AG04449 (cell line): ENCODE measurements at regions not wholly inside any gene's neighbourhood (a gene's known extent, or its start where the extent isn't known, plus 50 kb on each side); places are given as distances from the start of the nearest gene placed in this dataset.
"Not testable (repeated sequence)": the region's sequence is repeated elsewhere in the genome, so short reads cannot be mapped to it uniquely, and the experiment has no call there.

Experiments
- CTCF ChIA-PET: fragments of 350-600 bp; formaldehyde crosslinking; extraction: SDS; loops from one replicate; lab custom pipeline; 2021; ENCODE audit warnings: antibody characterized with exemption; lab: Yijun Ruan, JAX
- POLR2A ChIA-PET: fragments of 400-600, 350-600 bp; formaldehyde crosslinking; extraction: SDS; loops from one replicate; lab custom pipeline; 2020; ENCODE audit warnings: antibody characterized with exemption, inconsistent platforms; lab: Yijun Ruan, JAX
- DNase-seq: peaks from one replicate; pipeline ENCODE4 v3.0.0-alpha.2; 2010; ENCODE audit warnings: low read depth, low spot score
- H3K4me3 ChIP-seq: 2 replicates; pipeline ENCODE4 v1.5.1; 2011; ENCODE audit warnings: low read depth, mild to moderate bottlenecking, control low read depth, low read length
- TF ChIP-seq, protein P1 (sequence below): IDR thresholded peaks from one replicate; pipeline ENCODE4 v1.5.1; 2011; ENCODE audit warnings: mild to moderate bottlenecking, moderate library complexity, low read length, control low read depth, inconsistent platforms; ENCODE audit not compliant: insufficient read depth; ENCODE audit errors: missing control alignments

DNA sequence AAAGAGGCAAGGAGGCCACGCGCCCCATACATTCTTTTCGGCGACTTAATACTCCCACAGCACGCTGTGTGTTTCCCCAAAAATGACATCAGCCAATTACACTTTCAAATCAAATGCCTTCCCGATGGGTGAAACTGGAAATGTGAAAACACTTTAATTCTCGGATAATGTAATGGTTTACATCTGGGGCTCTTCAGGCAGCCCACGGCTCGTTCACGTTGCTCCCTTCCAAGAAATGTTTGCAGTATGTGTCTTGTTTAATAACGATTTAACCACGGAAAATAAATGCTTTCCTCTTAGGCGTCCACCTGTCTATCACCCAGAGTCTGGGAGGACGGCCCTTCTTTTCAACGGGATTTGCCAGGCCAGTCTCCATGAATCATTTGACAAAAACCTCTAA, 272.5 kb downstream of the SHOX start:
- TF ChIP-seq, protein P1, sequence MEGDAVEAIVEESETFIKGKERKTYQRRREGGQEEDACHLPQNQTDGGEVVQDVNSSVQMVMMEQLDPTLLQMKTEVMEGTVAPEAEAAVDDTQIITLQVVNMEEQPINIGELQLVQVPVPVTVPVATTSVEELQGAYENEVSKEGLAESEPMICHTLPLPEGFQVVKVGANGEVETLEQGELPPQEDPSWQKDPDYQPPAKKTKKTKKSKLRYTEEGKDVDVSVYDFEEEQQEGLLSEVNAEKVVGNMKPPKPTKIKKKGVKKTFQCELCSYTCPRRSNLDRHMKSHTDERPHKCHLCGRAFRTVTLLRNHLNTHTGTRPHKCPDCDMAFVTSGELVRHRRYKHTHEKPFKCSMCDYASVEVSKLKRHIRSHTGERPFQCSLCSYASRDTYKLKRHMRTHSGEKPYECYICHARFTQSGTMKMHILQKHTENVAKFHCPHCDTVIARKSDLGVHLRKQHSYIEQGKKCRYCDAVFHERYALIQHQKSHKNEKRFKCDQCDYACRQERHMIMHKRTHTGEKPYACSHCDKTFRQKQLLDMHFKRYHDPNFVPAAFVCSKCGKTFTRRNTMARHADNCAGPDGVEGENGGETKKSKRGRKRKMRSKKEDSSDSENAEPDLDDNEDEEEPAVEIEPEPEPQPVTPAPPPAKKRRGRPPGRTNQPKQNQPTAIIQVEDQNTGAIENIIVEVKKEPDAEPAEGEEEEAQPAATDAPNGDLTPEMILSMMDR: no peak
- ChIA-PET CTCF (no interaction called here), POLR2A (no interaction called here)
- H3K4me3 ChIP-seq: no peak overlapping the region
- DNase-seq: no peak

DNA sequence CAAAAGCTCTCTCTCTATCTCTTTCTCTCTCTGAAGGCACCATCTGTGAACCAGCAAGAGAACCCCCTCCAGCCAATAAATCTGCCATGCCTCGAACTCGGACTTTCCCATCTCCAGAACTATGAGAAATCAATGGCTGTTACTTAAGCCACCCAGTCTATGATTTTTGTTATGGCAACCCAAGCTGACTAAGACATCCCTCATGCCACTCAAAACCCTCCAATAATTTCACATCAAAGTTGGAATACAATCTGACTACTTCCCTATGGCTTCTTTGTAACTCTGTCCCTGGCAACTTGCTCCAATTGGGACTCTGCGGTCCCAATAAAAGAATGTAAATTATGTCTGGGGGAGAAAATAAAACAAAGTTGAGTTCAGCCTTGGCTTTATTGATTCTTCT, 265.7 kb downstream of the SHOX start:
- H3K4me3 ChIP-seq: no peak overlapping the region
- DNase-seq: no peak
- POLR2A ChIA-PET: no interaction called here
- TF ChIP-seq, protein P1: no peak
- CTCF ChIA-PET: no interaction called here

DNA sequence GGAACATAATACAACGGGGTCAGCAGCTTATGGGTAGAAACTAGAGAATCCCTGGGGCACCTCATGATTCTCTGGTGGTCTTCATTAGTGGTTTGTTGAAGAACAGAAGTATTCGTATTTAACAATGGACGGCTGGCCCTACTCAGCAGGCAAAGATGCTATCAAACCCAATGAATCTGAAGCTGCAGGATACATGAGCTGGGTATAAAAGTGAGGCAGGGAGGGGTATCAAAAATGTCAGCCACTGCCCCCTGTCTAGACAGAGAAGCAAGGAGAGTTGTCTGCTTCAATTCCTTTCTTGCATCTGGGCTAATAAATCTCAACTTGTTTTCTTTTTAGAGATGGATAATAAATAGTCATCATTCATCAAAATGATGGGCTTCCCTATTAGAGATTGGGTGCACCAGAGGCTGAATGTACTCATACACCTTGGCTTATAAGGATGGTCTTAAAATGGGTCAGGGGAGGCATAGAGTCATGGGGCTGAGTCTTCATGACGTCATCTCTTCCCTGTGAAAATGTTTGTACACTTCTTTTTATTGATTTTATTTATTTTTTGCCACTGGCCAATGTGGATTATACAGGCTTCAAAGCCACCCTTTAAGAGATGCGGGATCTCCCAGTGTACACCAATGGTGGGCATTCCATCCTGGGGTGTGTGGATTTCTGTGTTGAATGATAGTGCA, 259.5 kb downstream of the SHOX start:
- TF ChIP-seq, protein P1: no peak
- ChIA-PET POLR2A (no interaction called here), CTCF (no interaction called here)
- no peak overlapping the region for H3K4me3 ChIP-seq
- DNase-seq: no peak

DNA sequence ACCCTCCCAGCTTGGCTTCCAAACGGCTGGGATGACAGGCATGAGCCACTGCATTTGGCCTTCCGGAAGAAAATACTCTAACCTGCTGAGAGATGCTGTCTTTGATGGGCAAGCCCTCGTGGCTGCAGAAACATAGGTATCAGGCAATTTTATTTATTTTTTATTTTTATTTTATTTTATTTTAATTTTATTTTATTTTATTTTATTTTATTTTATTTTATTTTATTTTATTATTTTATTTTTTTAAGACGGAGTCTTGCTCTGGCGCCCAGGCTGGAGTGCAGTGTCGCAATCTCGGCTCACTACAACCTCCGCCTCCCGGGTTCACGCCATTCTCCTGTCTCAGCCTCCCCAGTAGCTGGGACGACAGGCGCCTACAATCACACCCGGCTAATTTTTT, 257.1 kb downstream of the SHOX start:
- DNase-seq, H3K4me3 ChIP-seq, CTCF ChIA-PET, POLR2A ChIA-PET: not testable (repeated sequence)

DNA sequence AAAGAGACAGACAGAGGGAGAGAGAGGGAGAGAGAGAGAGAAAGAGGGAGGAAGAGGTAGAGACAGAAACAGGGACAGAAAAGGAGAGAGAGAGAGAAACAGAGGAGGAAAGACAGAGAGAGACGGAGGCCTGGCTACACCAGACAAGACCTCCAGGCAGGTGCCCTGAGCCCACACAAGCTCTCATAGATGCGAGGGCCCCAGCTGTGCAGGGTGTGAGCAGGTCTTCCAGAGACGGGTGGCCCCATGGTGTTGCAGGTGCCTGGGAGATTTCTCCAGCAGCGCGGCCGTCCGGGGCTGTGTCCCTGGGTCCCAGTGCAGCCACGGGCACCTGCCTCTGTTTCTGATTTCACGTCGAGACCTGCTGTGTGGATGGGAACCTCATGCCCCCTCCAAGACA, 253.0 kb downstream of the SHOX start:
- ChIA-PET POLR2A (no interaction called here), CTCF (no interaction called here)
- DNase-seq: no peak
- H3K4me3 ChIP-seq: no peak overlapping the region
- TF ChIP-seq, protein P1: no peak

DNA sequence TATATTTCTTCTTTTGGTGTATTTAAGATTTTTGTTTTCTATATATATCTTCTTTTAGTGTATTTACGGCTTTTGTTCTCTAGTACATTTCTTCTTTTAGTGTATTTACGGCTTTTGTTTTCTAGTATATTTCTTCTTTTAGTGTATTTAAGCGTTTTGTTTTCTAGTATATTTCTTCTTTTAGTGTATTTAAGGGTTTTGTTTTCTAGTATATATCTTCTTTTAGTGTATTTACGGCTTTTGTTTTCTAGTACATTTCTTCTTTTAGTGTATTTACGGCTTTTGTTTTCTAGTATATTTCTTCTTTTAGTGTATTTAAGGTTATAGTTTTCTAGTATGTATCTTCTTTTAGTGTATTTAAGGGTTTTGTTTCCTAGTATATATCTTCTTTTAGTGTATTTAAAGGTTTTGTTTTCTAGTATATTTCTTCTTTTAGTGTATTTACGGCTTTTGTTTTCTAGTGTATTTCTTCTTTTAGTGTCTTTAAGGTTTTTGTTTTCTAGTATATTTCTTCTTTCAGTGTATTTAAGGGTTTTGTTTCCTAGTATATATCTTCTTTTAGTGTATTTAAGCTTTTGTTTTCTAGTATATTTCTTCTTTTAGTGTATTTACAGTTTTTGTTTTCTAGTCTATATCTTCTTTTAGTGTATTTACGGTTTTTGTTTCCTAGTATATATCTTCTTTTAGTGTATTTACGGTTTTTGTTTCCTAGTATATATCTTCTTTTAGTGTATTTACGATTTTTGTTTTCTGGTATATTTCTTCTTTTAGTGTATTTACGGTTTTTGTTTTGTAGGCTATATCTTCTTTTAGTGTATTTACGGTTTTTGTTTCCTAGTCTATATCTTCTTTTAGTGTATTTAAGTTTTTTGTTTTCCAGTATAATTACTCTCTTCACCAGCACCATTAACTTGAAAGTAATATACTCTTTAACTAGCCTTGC, 249.4 kb downstream of the SHOX start:
- H3K4me3 ChIP-seq, CTCF ChIA-PET, DNase-seq, POLR2A ChIA-PET: not testable (repeated sequence)

DNA sequence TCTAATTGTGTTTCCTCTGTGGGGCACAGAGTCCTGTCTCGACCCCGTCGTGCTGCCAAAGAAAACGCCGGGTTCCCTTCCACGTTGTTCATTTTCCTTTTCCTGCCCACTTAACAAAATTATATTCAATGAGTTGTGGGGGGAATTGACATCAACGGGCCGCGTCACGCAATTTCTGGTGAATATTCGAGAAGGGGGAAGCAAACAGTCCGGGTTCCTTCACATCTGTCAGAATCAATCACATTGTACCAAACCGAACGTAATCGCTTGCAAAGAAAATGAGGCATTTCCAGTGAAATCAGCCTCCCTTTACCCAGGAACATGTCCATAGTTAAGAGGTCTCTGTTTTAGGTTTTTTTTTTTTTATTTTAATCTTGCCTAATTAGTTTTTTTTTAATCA, 243.5 kb downstream of the SHOX start:
- CTCF ChIA-PET: no interaction called here
- POLR2A ChIA-PET: no interaction called here
- DNase-seq: no peak
- H3K4me3 ChIP-seq: no peak overlapping the region
- TF ChIP-seq, protein P1: no peak
